Body of pancreas (tissue), 4 donors: ENCODE measurements at regions not wholly inside any gene's neighbourhood (a gene's known extent, or its start where the extent isn't known, plus 50 kb on each side); places are given as distances from the start of the nearest gene placed in this dataset.

Source experiments
- ATAC-seq: fragments of 150-250 bp; one replicate; pipeline ENCODE4 v1.9.1; 2016
- DNase-seq, 4 donors: peaks; one replicate each; pipeline ENCODE4 v3.0.0-alpha.2; 2019
- H3K27ac ChIP-seq, 4 donors: fragments of 200-600 bp; sonication (generic); 1 replicate in 3 of 4; 2 replicates in 1 of 4; pipeline versions ENCODE4 v1.5.1 to v1.6.1; 2016 to 2019; ENCODE audit warnings: mild to moderate bottlenecking in 1 of 4, mixed read lengths in 1 of 4, moderate library complexity in 1 of 4
- H3K27me3 ChIP-seq, 2 donors: fragments of 200-600 bp; sonication (generic); one replicate each; pipeline ENCODE4 v1.6.0; 2016; ENCODE audit warnings: mild to moderate bottlenecking in 1 of 2
- H3K36me3 ChIP-seq, 2 donors: fragments of 200-600 bp; sonication (generic); replicated peaks in 1 of 2; 2 replicates each; pipeline ENCODE4 v1.5.1; 2016; ENCODE audit warnings: low read depth in 2 of 2; ENCODE audit not compliant: insufficient read depth in 1 of 2
- H3K4me1 ChIP-seq: fragments of 200-600 bp; sonication (generic); one replicate; pipeline ENCODE4 v1.6.0; 2016
- H3K4me3 ChIP-seq, 2 donors: fragments of 200-600 bp; sonication (generic); 1 replicate in 1 of 2; 2 replicates in 1 of 2; pipeline ENCODE4 v1.5.1; 2016 to 2019
- H3K9me3 ChIP-seq, 3 donors: fragments of 200-600 bp; sonication (generic); 1 replicate in 2 of 3; 2 replicates in 1 of 3; pipeline ENCODE4 v1.5.1; 2016
- POLR2A ChIP-seq, 3 donors: fragments of 450-650 bp; IDR thresholded peaks; one replicate each; pipeline ENCODE4 v1.6.1; 2016; ENCODE audit warnings: antibody characterized with exemption in 3 of 3, mild to moderate bottlenecking in 2 of 3
- WGBS, 2 donors: methylation state at CpG; one replicate each; pipeline ENCODE4 v1.1.5; 2017; 5-methylcytosine and 5-hydroxymethylcytosine counted together
- intact Hi-C: fragments of 100-400 bp; cut with DNase I; formaldehyde crosslinking; loops from one replicate; pipeline ENCODE4 v1.15.1; 2023
- TF ChIP-seq, protein P1 (sequence below), 7 experiments: fragments of 450-650 bp in 4 of 7; fragments of 200-600 bp in 3 of 7; sonication (generic) in 3 of 7; IDR thresholded peaks; one replicate each; pipeline ENCODE4 v1.5.1; 2016 to 2019; ENCODE audit warnings: antibody characterized with exemption in 7 of 7

DNA sequence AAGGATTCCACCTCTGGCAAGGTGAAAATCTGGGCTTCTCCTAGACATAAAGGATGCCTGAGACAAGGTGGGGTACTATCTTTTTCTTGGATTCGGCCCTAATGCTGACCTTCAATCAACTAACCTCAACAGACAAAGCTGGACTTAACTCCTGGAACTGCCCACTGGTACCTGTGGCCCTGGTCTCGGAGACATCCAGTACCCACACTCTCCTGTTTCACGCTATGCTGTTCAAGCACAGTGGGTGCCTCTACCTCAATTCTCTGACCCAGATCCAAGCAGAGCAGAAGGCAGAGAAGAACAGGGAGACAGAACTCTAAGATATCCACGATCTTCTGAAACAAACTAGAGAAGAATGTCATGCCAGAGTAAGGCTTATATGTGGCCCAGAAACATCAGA lies 189.8 kb upstream of the FOXQ1 start:
- Histone ChIP-seq H3K27ac (no peak overlapping the region), H3K4me1 (peaks cover 16% of the 10 kb centered on the region), H3K4me3 (no peak overlapping the region), H3K27me3 (no peaks in the 10 kb centered on the region), H3K9me3 (no peaks in the 10 kb centered on the region), H3K36me3 (no peaks in the 10 kb centered on the region)
- DNase-seq (no peak), ATAC-seq (no peak)
- WGBS, 2 donors: 78 to 89% methylated on average over 4 of the region's 4 CpGs
- intact Hi-C loops: no loop called here
- no peak for TF ChIP-seq POLR2A (IDR thresholded peaks at IDR 0.05)
- TF ChIP-seq, protein P1, sequence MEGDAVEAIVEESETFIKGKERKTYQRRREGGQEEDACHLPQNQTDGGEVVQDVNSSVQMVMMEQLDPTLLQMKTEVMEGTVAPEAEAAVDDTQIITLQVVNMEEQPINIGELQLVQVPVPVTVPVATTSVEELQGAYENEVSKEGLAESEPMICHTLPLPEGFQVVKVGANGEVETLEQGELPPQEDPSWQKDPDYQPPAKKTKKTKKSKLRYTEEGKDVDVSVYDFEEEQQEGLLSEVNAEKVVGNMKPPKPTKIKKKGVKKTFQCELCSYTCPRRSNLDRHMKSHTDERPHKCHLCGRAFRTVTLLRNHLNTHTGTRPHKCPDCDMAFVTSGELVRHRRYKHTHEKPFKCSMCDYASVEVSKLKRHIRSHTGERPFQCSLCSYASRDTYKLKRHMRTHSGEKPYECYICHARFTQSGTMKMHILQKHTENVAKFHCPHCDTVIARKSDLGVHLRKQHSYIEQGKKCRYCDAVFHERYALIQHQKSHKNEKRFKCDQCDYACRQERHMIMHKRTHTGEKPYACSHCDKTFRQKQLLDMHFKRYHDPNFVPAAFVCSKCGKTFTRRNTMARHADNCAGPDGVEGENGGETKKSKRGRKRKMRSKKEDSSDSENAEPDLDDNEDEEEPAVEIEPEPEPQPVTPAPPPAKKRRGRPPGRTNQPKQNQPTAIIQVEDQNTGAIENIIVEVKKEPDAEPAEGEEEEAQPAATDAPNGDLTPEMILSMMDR (IDR thresholded peaks at IDR 0.05): no peak

DNA sequence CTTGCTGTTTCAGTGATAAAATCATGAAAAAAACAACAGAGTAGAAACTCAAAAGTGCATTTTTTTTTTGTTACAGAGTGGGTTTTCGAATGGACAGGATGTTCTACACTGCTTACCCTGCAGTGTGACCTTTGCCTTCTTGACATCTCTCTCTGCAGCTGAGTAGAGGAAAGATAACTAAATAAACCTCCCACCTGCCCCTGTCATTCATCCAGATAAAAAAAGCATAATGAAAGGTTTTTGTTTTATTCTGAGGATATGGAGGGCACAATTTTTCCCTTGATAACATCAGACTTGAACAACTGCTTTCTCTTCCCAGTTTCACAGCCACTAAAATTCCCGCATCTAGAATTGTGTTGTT lies 193.6 kb upstream of the FOXQ1 start:
- WGBS, 2 donors: 61 to 64% methylated on average over 2 of the region's 2 CpGs
- Histone ChIP-seq H3K27me3 (no peaks in the 10 kb centered on the region), H3K4me1 (peaks cover 7% of the 10 kb centered on the region), H3K27ac (no peak overlapping the region), H3K36me3 (no peaks in the 10 kb centered on the region), H3K4me3 (no peak overlapping the region), H3K9me3 (no peaks in the 10 kb centered on the region)
- no peak for DNase-seq
- intact Hi-C loops: no loop called here
- TF ChIP-seq POLR2A (IDR thresholded peaks at IDR 0.05): no peak
- TF ChIP-seq, protein P1 (IDR thresholded peaks at IDR 0.05): no peak
- ATAC-seq: no peak

DNA sequence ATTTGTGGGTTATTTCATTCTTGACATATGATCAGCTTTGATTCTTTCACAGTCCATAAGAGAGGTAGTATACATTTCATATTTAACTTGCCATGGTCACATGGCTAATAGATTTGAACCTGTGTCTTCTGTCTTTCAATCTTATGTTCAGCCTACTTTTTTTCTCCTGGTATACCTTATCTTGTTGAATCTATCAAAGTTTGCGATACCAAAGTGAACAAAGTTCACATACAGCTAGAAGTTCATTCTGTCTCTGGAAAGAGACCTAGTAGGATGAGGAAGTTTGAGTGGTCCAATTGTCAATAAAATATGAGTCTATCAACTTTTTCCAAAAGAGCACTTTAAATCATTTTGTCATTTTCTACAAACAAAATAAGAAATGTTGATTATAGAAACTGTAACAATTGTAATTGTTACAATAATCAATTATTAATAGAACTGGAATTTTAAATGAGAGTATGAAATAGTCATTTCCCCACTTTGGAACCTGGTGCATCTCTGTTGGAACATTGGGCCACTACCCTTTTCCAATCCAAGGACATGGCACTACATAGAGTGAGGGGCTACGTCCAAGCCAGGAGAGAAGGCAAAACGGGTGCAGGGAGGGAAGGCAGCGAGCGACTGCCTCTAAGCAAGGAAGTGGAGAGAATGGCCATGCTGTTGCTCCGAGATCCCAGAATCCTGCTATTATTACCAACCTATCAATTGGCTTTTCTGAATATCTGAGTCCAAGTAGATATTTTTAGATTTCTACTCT lies 194.2 kb upstream of the FOXQ1 start:
- intact Hi-C loops: no loop called here
- WGBS, 2 donors: 73 to 78% methylated on average over 6 of the region's 6 CpGs
- H3K27me3 ChIP-seq: no peaks in the 10 kb centered on the region

DNA sequence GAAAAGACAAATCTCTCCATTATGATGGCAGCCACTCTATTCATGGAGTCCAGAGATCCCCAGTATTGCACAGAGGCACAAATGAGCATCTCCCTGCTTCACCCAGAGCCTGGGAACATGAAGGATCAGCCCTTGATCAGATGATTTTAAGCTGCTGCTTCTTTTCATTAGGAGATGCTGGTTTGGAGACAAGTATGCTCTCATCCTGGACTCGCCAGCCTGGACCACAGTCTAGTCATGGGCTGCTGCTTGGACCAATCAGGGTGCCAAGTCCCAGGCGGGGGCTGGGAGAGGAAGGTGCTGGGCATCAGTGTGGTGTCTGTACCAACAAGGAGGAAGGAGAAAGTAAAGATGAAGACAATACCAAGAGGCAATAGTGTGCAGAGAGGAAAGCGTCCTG lies 195.7 kb upstream of the FOXQ1 start:
- TF ChIP-seq, protein P1 (IDR thresholded peaks at IDR 0.05): no peak
- TF ChIP-seq POLR2A (IDR thresholded peaks at IDR 0.05): no peak
- intact Hi-C loops: no loop called here
- Histone ChIP-seq H3K9me3 (no peaks in the 10 kb centered on the region), H3K4me1 (peaks cover 7% of the 10 kb centered on the region), H3K36me3 (no peaks in the 10 kb centered on the region), H3K27me3 (no peaks in the 10 kb centered on the region), H3K27ac (no peak overlapping the region), H3K4me3 (no peak overlapping the region)
- WGBS, 2 donors: 78 to 83% methylated on average over 3 of the region's 3 CpGs
- no peak for DNase-seq
- ATAC-seq: no peak

More for the DNA sequence above, 194.2 kb upstream of the FOXQ1 start:
- Histone ChIP-seq H3K36me3 (no peaks in the 10 kb centered on the region), H3K4me3 (no peak overlapping the region), H3K27ac (no peak overlapping the region), H3K4me1 (peaks cover 7% of the 10 kb centered on the region), H3K9me3 (no peaks in the 10 kb centered on the region)
- DNase-seq (no peak), ATAC-seq (no peak)
- no peak for TF ChIP-seq POLR2A (IDR thresholded peaks at IDR 0.05)
- TF ChIP-seq, protein P1 (IDR thresholded peaks at IDR 0.05): no peak
